Adrenal gland (tissue), 9 donors: ENCODE measurements at regions not wholly inside any gene's neighbourhood (a gene's known extent, or its start where the extent isn't known, plus 50 kb on each side); places are given as distances from the start of the nearest gene placed in this dataset.

ENCODE experiments used
- DNase-seq, 7 donors: peaks; one replicate each; pipeline ENCODE4 v3.0.0-alpha.2; 2019 to 2020
- H3K27ac ChIP-seq, 5 donors: fragments of 200-600 bp; sonication (generic) in 4 of 5; 1 replicate in 3 of 5; 2 replicates in 2 of 5; pipeline versions ENCODE4 v1.5.1 to v1.8.0; 2016 to 2020; ENCODE audit warnings: mild to moderate bottlenecking in 1 of 5
- H3K27me3 ChIP-seq: fragments of 200-600 bp; 2 replicates; pipeline ENCODE4 v1.8.0; 2021
- H3K36me3 ChIP-seq, 2 donors: fragments of 200-600 bp; replicated peaks in 1 of 2; 1 replicate in 1 of 2; 2 replicates in 1 of 2; pipeline versions ENCODE4 v1.5.1 to v1.8.0; 2018 to 2022
- H3K4me1 ChIP-seq, 2 donors: fragments of 200-600 bp; replicated peaks in 1 of 2; 1 replicate in 1 of 2; 2 replicates in 1 of 2; pipeline versions ENCODE4 v1.5.1 to v1.8.0; 2018 to 2021
- H3K4me3 ChIP-seq, 4 donors: fragments of 200-600 bp; sonication (generic) in 3 of 4; one replicate each; pipeline ENCODE4 v1.5.1; 2016 to 2018
- H3K9me3 ChIP-seq, 3 donors: fragments of 200-600 bp; sonication (generic) in 1 of 3; replicated peaks in 1 of 3; 1 replicate in 2 of 3; 2 replicates in 1 of 3; pipeline versions ENCODE4 v1.5.1 to v1.8.0; 2016 to 2021
- POLR2A ChIP-seq, 2 donors: fragments of 450-650 bp; IDR thresholded peaks; one replicate each; pipeline ENCODE4 v1.6.1; 2017; ENCODE audit warnings: antibody characterized with exemption in 2 of 2, mild to moderate bottlenecking in 2 of 2, moderate library complexity in 1 of 2
- WGBS, 4 donors: extraction: QIAGEN DNeasy Blood & Tissue Kit in 2 of 4; methylation state at CpG; one replicate each; pipeline versions ENCODE4 v1.1.5 to v1.1.7; 2013 to 2017; 5-methylcytosine and 5-hydroxymethylcytosine counted together
- intact Hi-C, 2 donors: fragments of 100-400 bp; cut with DNase I; formaldehyde crosslinking; loops; one replicate each; pipeline versions ENCODE4 v1.14.1 to v1.15.0; 2022 to 2023
- small RNA-seq, 2 donors: library from RNA; depleted of rRNA; stranded (forward); fragments of <200 nt; gene quantifications; one replicate each; pipeline ENCODE3, GENCODE V24; 2016
- TF ChIP-seq, protein P1 (sequence below), 6 experiments: fragments of 450-650 bp in 4 of 6; fragments of 200-600 bp in 2 of 6; sonication (generic) in 1 of 6; IDR thresholded peaks; 1 replicate in 5 of 6; 2 replicates in 1 of 6; pipeline versions ENCODE4 v1.5.1 to v1.8.0; 2016 to 2021; ENCODE audit warnings: antibody characterized with exemption in 6 of 6, mild to moderate bottlenecking in 2 of 6, moderate library complexity in 1 of 6
- donor health status: healthy with polysubstance abuse.
- donor health status: Bipolar disorder and iron deficiency.
- donor health status: DM: yes; HTN: yes; CAD: no.
- donor health status: DM: no; HTN: no; CAD: no.
- donor health status: DM: no; HTN: no; CAD: no.

DNA sequence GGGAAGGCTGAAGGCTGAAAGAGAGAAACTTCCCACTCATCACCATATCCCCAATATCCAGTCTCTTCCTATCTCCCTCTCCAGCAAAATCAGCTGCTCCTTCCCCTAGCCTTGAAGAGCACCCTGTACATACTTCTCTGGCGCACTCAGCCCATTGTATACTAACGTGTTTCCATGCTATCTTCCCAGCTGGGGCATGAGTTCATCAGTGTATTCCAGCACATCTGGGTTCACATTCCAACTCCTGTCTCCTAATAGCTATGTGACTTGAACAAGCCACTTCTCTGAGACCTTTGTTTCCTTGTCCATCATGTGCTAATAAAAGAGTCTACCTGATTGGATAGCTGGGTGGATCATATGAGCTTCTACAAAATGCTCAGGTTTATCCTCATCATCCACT is 51.1 kb upstream of the OLIG2 start:
- DNase-seq: no peak
- intact Hi-C loops: no loop called here
- Histone ChIP-seq H3K36me3 (no peaks in the 10 kb centered on the region), H3K9me3 (no peaks in the 10 kb centered on the region), H3K4me3 (no peak overlapping the region), H3K4me1 (no peaks in the 10 kb centered on the region), H3K27ac (no peak overlapping the region), H3K27me3 (peaks cover 7% of the 10 kb centered on the region)
- WGBS, 4 donors: 59 to 73% (median 64%) methylated on average over 2 of the region's 2 CpGs
- TF ChIP-seq, protein P1, sequence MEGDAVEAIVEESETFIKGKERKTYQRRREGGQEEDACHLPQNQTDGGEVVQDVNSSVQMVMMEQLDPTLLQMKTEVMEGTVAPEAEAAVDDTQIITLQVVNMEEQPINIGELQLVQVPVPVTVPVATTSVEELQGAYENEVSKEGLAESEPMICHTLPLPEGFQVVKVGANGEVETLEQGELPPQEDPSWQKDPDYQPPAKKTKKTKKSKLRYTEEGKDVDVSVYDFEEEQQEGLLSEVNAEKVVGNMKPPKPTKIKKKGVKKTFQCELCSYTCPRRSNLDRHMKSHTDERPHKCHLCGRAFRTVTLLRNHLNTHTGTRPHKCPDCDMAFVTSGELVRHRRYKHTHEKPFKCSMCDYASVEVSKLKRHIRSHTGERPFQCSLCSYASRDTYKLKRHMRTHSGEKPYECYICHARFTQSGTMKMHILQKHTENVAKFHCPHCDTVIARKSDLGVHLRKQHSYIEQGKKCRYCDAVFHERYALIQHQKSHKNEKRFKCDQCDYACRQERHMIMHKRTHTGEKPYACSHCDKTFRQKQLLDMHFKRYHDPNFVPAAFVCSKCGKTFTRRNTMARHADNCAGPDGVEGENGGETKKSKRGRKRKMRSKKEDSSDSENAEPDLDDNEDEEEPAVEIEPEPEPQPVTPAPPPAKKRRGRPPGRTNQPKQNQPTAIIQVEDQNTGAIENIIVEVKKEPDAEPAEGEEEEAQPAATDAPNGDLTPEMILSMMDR (IDR thresholded peaks at IDR 0.05): no peak
- no peak for TF ChIP-seq POLR2A (IDR thresholded peaks at IDR 0.05)

- Histone ChIP-seq H3K27ac (no peak overlapping the region), H3K9me3 (no peaks in the 10 kb centered on the region), H3K4me1 (no peaks in the 10 kb centered on the region), H3K27me3 (peaks cover 7% of the 10 kb centered on the region), H3K36me3 (no peaks in the 10 kb centered on the region), H3K4me3 (no peak overlapping the region)
- intact Hi-C loops: no loop called here
- DNase-seq: no peak
- TF ChIP-seq, protein P1 (IDR thresholded peaks at IDR 0.05): no peak
- TF ChIP-seq POLR2A (IDR thresholded peaks at IDR 0.05): no peak
- WGBS, 4 donors: 61 to 67% (median 63%) methylated on average over 8 of the region's 8 CpGs
These were observed 49.8 kb upstream of the OLIG2 start for GRCh38 chr21:32975811-32976431.

Small RNAs in the stretch of these regions (small RNA-seq; reads per million reads assigned to genes)
- gene RF00156: 0 reads per million in 2 donors
